ENCODE measurements at regions not wholly inside any gene's neighbourhood (a gene's known extent, or its start where the extent isn't known, plus 50 kb on each side); places are given as distances from the start of the nearest gene placed in this dataset.

GRCh38 chr2:66691031-66691965 lies 256.4 kb downstream of the MEIS1 start:
- no peak for DNase-seq

- DNase-seq = no peak
These were observed 257.7 kb downstream of the MEIS1 start for GRCh38 chr2:66692521-66693054.

DNA sequence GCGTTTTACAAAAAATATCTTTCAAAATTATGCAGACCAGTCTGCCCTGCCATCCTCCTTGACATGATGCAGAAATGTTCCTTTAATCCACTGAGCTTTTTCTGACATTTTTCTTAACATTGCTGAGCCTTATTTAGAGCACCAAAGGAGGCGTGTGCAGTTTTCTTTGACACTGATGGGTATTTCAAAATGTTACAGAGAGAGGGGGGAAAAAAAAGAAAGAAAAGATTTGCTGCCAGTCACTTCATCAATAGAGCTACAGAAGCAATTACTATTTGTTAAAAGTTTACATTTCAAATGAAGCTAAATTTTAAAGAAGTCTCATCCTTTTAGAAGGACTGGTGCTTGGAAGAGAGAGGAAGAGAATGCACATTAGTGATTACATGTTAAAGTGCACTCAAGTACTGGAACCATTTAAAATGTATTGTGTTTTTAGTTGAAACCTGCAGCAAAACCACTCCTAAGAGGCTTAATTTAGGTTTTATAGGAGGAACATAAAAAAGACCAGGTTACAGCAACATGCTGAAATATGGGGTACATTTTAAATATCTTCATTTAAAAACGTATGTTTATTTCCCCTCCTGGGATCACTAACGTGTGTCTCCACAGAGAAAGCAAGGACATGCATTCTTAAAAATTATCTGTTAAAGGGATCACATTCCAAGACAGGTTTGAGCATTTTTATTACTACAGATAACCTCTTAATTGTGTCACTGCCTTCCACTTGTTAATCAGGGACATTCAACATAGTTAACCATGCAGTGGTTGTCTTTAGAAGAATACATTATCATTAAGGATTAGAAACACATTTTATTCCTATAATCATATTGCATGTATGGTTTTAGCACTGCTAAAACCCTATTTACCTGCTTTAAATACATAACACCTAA lies 258.4 kb downstream of the MEIS1 start:
- no peak for DNase-seq

DNA sequence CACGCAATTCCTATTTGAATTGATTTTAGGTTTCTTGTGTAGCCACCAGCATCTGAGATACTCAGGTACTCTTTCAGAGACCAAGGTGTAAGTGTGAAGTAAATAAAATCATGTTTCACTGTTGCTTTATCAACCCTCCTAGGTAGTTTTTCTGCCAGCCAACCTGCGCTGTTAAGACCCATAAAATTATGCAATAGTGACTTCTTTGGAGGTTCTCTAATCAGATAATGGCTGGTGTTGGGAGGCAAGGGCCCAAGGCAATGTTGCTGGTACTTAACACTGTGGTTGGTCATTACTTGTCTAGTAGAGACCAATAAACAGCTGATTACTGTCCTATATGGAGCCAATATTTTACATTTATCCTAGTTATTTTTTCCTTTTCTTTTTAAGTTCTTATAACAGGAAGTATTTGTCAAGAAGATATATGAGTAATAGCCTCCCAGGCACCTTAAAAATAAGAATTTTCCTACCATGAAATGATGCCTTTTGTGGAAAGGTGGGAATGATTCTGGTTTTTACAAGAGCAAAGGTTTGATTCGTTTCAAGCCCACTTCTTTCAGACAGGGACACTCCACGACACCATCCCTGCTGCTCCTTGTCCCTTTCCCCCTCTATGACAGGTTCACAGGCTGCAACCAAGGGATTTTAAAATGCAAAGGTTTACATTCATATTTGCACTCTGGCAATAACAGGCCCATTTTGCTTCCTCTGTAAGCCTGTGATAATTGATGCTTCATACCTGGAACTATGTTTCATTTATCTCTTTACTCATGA lies 259.3 kb downstream of the MEIS1 start:
- no peak for DNase-seq

- DNase-seq = no peak
These were observed 260.4 kb downstream of the MEIS1 start for GRCh38 chr2:66695226-66695735.

- no peak for DNase-seq
These were observed 261.4 kb downstream of the MEIS1 start for GRCh38 chr2:66696374-66696773.

DNA sequence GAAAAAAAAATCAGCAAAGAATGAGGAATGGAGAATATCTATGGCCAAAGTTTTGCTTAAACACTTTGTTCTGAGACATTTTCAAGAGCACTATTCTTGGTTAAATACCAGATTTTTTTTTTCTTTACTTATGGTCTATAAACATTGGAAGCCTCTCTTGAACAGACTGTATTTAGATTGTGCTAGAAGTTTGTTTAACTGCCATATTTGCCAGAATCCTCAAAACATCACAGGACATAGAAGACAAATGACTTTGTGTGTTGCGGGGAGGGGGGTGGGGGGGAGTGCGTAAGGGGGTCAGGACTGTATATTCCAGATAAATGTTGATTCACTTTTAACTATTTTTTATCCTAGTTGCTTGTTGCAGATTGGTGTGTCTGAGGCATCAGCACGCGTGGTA lies 262.0 kb downstream of the MEIS1 start:
- DNase-seq = no peak

- no peak for DNase-seq
These were observed 262.4 kb downstream of the MEIS1 start for GRCh38 chr2:66697366-66697765.

GRCh38 chr2:66698091-66698490 lies 263.2 kb downstream of the MEIS1 start:
- no peak for DNase-seq

DNA sequence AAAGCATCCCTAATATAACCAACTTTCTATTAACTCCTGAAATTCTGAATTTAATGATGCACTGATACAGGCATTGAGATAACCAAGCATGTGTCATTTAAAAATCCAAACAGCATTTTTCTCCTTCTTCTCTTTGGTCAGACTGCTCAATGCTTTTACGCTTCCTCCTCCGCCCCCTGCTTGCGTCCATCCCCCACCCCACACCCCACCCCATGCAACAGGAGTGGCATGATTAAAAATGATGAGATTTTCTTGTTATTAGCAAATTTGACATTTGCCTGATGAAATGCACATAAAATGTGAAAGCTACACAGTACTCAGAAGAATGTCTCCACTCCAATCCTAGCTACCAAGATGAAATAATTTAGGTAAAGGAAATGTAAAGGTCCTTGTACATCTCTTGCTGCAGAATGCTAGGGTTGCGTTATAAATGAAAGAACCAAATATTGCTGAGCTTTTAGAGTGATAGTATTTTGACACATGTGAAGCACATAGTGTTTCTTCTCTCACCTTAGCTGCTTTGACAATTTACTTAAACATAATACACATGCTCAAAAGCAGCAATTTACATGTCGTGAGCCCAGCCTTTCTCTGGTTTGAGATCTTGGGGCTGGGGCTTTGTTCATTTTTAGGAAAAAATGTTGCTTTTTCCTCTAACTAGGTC lies 263.8 kb downstream of the MEIS1 start:
- DNase-seq = no peak

DNA sequence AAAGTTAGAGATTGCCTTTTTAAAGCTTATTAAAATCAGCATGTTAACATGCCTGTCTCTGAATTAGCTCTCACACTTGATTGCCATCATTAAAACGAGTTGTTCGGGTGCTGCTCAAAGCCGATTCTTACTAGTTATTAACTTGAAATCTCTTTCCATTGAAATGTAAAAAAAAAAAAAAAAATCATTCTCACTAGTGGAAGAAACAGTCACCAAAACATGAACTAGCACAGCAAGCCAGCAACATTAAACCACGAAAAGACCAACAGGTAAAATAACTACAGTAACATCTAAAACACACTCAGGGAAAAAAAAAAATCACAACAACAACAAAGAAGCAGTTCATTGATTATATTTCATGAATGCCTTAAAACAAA lies 264.5 kb downstream of the MEIS1 start:
- no peak for DNase-seq

GRCh38 chr2:66699793-66700676 lies 265.1 kb downstream of the MEIS1 start:
- DNase-seq = no peak

DNA sequence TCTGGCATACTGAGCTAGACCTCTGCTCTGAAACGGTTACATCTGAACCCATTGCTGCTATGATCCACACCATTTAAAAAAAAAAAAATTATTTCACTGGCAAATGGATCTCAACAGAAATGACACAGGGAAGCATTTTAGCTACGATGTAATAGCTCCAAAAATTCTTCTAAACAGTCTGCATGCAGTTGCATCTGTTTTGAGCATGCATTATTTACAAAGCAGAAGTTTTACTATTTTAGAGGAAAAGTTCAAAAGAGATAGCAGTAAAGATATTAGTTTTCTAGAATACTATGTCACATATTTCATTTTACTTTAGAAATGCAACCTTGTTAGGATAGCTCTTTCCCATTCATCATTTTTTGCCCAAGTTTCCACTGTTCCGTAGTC lies 265.7 kb downstream of the MEIS1 start:
- DNase-seq = no peak

DNA sequence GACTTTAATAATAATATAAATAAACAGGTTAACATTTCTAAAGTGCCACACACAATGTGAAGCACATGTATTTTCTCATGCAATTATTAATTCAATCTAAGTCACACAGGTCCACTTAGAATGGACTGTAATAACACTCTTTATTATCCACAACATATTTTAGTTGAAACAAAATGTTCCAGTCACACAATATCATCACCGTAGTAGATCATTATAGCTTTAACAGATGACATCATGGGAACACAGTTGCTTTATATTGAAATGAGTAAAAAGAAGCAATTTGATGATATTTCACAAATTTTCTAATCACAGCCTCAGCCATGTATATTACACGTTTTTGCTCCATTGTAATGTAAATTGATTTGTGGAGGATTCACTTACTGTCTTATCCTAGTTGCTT lies 266.3 kb downstream of the MEIS1 start:
- no peak for DNase-seq

DNA sequence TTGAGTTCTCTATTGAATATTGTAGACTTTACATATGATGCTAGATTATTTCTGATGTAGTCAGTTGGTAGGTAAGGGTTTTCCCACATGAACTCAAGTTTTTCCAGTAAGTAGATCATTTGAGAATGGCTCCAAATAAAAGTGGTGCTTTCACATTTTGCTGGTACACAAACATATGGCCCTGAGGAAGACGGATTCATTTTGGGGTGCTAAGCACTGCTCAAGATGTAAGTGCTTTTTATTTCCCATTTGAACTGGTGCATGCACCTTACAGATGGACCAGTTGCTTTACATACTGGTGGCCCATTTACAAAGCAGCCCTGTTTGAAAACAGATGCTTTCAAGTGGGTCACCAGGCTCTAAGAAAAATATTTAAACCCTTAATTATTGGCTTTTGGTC lies 266.7 kb downstream of the MEIS1 start:
- DNase-seq = no peak

GRCh38 chr2:66702301-66702700 lies 267.4 kb downstream of the MEIS1 start:
- DNase-seq = no peak

DNA sequence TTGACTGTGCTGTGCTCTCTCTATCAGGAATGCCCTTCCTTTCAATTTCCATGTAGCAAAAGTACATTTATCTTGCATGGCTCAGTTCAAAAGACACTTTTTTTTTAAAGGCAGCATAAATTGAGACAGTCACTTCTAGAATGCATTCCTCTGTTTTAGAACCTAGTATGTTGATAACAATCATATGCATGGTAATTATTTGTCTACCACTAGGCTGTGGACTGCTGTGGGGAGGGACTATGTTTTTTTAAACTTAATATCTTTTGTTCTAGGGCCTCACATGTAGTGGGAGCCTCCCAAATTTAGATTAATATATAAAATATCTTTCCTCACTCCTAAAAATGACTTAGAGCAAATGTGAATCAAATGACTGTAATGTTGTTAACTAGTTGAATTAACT lies 269.9 kb downstream of the MEIS1 start:
- no peak for DNase-seq

DNA sequence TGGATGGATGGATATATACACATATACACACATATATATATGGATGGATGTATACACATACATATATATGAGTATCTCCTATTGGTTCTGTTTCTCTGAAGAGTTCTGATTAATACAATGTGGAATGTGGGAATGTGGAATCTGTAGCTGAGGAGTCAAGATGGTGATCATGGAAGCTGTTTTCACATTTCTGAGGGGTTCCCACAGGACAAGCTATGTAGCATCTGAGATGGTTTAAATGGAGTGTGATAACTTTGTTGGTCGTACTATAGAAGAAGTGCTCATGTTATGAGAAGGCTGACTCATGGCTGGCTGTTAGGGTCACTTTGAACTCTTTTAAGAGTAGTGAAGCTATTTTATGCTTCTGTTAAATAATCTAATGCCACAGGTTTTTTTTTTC lies 279.7 kb downstream of the MEIS1 start:
- DNase-seq = no peak

DNA sequence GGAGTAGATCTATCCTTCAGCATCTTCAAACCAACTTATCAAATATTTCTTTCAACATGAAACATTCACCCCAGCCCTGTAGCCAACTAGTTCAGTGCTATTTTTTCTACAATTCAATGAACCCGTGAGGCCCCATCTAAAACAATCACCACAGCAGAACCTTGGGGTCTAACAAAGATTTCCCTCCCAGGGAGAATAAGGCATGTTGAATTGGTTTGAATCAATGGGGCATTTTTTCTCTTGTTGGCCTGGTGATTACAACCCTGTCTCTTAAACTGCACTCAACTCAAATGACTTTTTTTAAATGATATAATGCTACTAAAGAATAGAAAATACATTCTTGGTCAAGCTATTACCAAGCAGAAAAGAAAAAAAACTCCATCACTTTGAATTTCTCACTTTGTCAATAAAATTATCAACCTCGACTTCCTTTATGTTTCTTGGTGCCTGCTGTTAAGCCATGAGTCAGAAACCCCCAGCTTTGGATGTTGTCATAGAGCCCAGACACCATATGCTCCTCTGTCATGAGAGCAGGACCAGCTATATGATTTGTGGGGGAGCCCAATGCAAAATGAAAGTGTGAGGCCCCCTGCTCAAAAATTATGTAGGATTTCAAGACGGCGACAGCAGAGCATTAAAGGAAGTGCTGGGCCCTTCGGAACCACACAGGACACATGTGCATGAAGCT lies 282.4 kb downstream of the MEIS1 start:
- DNase-seq = peak; percentile 62

DNA sequence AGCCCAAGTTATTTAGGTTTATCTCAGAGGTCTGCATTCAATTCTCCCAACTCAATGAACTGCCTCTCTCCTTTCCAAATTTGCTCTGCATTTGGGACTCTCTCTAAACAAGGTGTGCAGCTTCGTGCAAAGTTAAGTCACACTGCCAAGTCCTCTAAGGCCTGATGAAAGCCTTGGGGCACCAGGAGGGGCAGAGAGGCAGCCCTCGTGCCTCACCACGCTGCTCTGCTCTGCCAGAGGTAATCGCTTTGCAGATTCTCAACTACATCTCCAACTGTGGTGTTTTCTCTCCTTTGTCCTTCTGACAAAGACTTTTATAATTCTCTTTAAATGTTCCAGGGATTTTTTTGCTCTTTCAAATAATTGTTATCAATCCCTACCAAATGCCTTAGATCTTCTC lies 283.0 kb downstream of the MEIS1 start:
- DNase-seq = no peak

Measured in DMS 273 treated with DMSO at 0.1 percent for 48 hours (cell line).